ENCODE measurements at regions not wholly inside any gene's neighbourhood (a gene's known extent, or its start where the extent isn't known, plus 50 kb on each side); places are given as distances from the start of the nearest gene placed in this dataset.
"Not testable (repeated sequence)": the region's sequence is repeated elsewhere in the genome, so short reads cannot be mapped to it uniquely, and the experiment has no call there.

- intact Hi-C loops (cut with DNase I, micrococcal nuclease) = no loop called here
- no peak for ATAC-seq
- DNase-seq = no peak
Observed at GRCh38 chr4:116726523-116726922, 358.9 kb downstream of the TRAM1L1 start.

- ATAC-seq (no peak), DNase-seq (no peak)
- intact Hi-C loops (cut with DNase I, micrococcal nuclease) = no loop called here
Observed at GRCh38 chr4:116724249-116724648, 361.1 kb downstream of the TRAM1L1 start.

- no peak for DNase-seq
- intact Hi-C loops (cut with DNase I, micrococcal nuclease) = no loop called here
- ATAC-seq = no peak
Observed at GRCh38 chr4:116705466-116705865, 379.9 kb downstream of the TRAM1L1 start.

GRCh38 chr4:116702949-116703348, 382.4 kb downstream of the TRAM1L1 start:
- ATAC-seq (no peak), DNase-seq (no peak)
- intact Hi-C loops (cut with DNase I, micrococcal nuclease) = no loop called here

GRCh38 chr4:116688536-116688935, 396.8 kb downstream of the TRAM1L1 start:
- ATAC-seq (no peak), DNase-seq (no peak)
- intact Hi-C loops (cut with DNase I, micrococcal nuclease) = no loop called here

GRCh38 chr4:116668190-116668589, 417.2 kb downstream of the TRAM1L1 start:
- intact Hi-C loops (cut with DNase I, micrococcal nuclease) = loop anchor here in 1 of 2 donors (10.0 kb wide), 1 partner anchor 293 kb away; no protein-coding TSS in a partner anchor

GRCh38 chr4:116665716-116666115, 419.7 kb downstream of the TRAM1L1 start:
- no peak for ATAC-seq
- DNase-seq = no peak
- intact Hi-C loops (cut with DNase I, micrococcal nuclease) = loop anchor here in 1 of 2 donors (10.0 kb wide), 1 partner anchor 291 kb away; no protein-coding TSS in a partner anchor

More at GRCh38 chr4:116668190-116668589, 417.2 kb downstream of the TRAM1L1 start:
- ATAC-seq (no peak), DNase-seq (no peak)

- intact Hi-C loops (cut with DNase I, micrococcal nuclease) = loop anchor here in 1 of 2 donors (10.0 kb wide), 1 partner anchor 289 kb away; no protein-coding TSS in a partner anchor
- no peak for DNase-seq
- ATAC-seq = no peak
Observed at GRCh38 chr4:116664198-116664597, 421.2 kb downstream of the TRAM1L1 start.

- ATAC-seq (no peak), DNase-seq (no peak)
- intact Hi-C loops (cut with DNase I, micrococcal nuclease) = no loop called here
Observed at GRCh38 chr4:116639070-116639577, 446.3 kb downstream of the TRAM1L1 start.

GRCh38 chr4:116638592-116638991, 446.8 kb downstream of the TRAM1L1 start:
- DNase-seq (no peak), ATAC-seq (no peak)
- intact Hi-C loops (cut with DNase I, micrococcal nuclease) = no loop called here

- ATAC-seq (no peak), DNase-seq (no peak)
- intact Hi-C loops (cut with DNase I, micrococcal nuclease) = no loop called here
Observed at GRCh38 chr4:116636917-116637316, 448.5 kb downstream of the TRAM1L1 start.

- ATAC-seq = no peak
- intact Hi-C loops (cut with DNase I, micrococcal nuclease) = no loop called here
- no peak for DNase-seq
Observed at GRCh38 chr4:116632269-116632668, 453.1 kb downstream of the TRAM1L1 start.

GRCh38 chr4:116628598-116628997, 456.8 kb downstream of the TRAM1L1 start:
- no peak for ATAC-seq
- no peak for DNase-seq
- intact Hi-C loops (cut with DNase I, micrococcal nuclease) = no loop called here

- ATAC-seq (no peak), DNase-seq (no peak)
- intact Hi-C loops (cut with DNase I, micrococcal nuclease) = no loop called here
Observed at GRCh38 chr4:116627545-116627944, 457.8 kb downstream of the TRAM1L1 start.

- DNase-seq; intact Hi-C loops (cut with DNase I, micrococcal nuclease); ATAC-seq: not testable (repeated sequence)
Observed at GRCh38 chr4:116619508-116619907, 465.9 kb downstream of the TRAM1L1 start.

- intact Hi-C loops (cut with DNase I, micrococcal nuclease) = no loop called here
- no peak for ATAC-seq
- no peak for DNase-seq
Observed at GRCh38 chr4:116618638-116619037, 466.7 kb downstream of the TRAM1L1 start.

- ATAC-seq (no peak), DNase-seq (no peak)
- intact Hi-C loops (cut with DNase I, micrococcal nuclease) = no loop called here
Observed at GRCh38 chr4:116603096-116603495, 482.3 kb downstream of the TRAM1L1 start.

- intact Hi-C loops (cut with DNase I, micrococcal nuclease) = no loop called here
- DNase-seq (no peak), ATAC-seq (no peak)
Observed at GRCh38 chr4:116599859-116600258, 485.5 kb downstream of the TRAM1L1 start.

GRCh38 chr4:116598980-116599789, 486.2 kb downstream of the TRAM1L1 start:
- ATAC-seq = no peak

GRCh38 chr4:116598155-116598979, 487.0 kb downstream of the TRAM1L1 start:
- intact Hi-C loops (cut with DNase I, micrococcal nuclease) = no loop called here
- no peak for ATAC-seq
- no peak for DNase-seq

More at GRCh38 chr4:116598980-116599789, 486.2 kb downstream of the TRAM1L1 start:
- intact Hi-C loops (cut with DNase I, micrococcal nuclease) = no loop called here
- DNase-seq = no peak
